ENCODE measurements at regions not wholly inside any gene's neighbourhood (a gene's known extent, or its start where the extent isn't known, plus 50 kb on each side); places are given as distances from the start of the nearest gene placed in this dataset.

- no peak overlapping the region for H2AFZ ChIP-seq (ENCODE audit: low read length, unreplicated experiment)
- no peaks in the 10 kb centered on the region for H3K36me3 ChIP-seq (ENCODE audit: insufficient read depth, low read length)
- H3K27me3 ChIP-seq (ENCODE audit: insufficient read depth, low read length): peaks cover 46% of the 10 kb centered on the region
- H3K4me3 ChIP-seq (ENCODE audit: low read depth, low read length): no peak overlapping the region
- H3K79me2 ChIP-seq (ENCODE audit: control insufficient read depth, insufficient read depth, low read length, unreplicated experiment): no peaks in the 10 kb centered on the region
- no peak overlapping the region for H3K27ac ChIP-seq (ENCODE audit: low read depth, low read length)
- no peaks in the 10 kb centered on the region for H3K4me1 ChIP-seq (ENCODE audit: control insufficient read depth, insufficient read depth, low read length, unreplicated experiment)
These were observed 69.1 kb upstream of the BRD7 start for GRCh38 chr16:50437769-50438437.

- Histone ChIP-seq H3K79me2 (ENCODE audit: control insufficient read depth, insufficient read depth, low read length, unreplicated experiment) (no peaks in the 10 kb centered on the region), H3K4me3 (ENCODE audit: low read depth, low read length) (no peak overlapping the region), H3K27me3 (ENCODE audit: insufficient read depth, low read length) (peaks cover 58% of the 10 kb centered on the region), H3K27ac (ENCODE audit: low read depth, low read length) (no peak overlapping the region), H3K36me3 (ENCODE audit: insufficient read depth, low read length) (no peaks in the 10 kb centered on the region), H3K4me1 (ENCODE audit: control insufficient read depth, insufficient read depth, low read length, unreplicated experiment) (no peaks in the 10 kb centered on the region), H2AFZ (ENCODE audit: low read length, unreplicated experiment) (no peak overlapping the region)
These were observed 67.5 kb upstream of the BRD7 start for GRCh38 chr16:50436271-50436670.

GRCh38 chr16:50434872-50435478, 66.2 kb upstream of the BRD7 start:
- Histone ChIP-seq H3K79me2 (ENCODE audit: control insufficient read depth, insufficient read depth, low read length, unreplicated experiment) (no peaks in the 10 kb centered on the region), H3K4me1 (ENCODE audit: control insufficient read depth, insufficient read depth, low read length, unreplicated experiment) (no peaks in the 10 kb centered on the region), H2AFZ (ENCODE audit: low read length, unreplicated experiment) (no peak overlapping the region), H3K27me3 (ENCODE audit: insufficient read depth, low read length) (peaks cover 70% of the 10 kb centered on the region), H3K4me3 (ENCODE audit: low read depth, low read length) (no peak overlapping the region), H3K36me3 (ENCODE audit: insufficient read depth, low read length) (no peaks in the 10 kb centered on the region), H3K27ac (ENCODE audit: low read depth, low read length) (no peak overlapping the region)

GRCh38 chr16:50430076-50430475, 61.3 kb upstream of the BRD7 start:
- Histone ChIP-seq H3K27ac (ENCODE audit: low read depth, low read length) (no peak overlapping the region), H3K4me3 (ENCODE audit: low read depth, low read length) (no peak overlapping the region), H2AFZ (ENCODE audit: low read length, unreplicated experiment) (no peak overlapping the region), H3K79me2 (ENCODE audit: control insufficient read depth, insufficient read depth, low read length, unreplicated experiment) (no peaks in the 10 kb centered on the region), H3K4me1 (ENCODE audit: control insufficient read depth, insufficient read depth, low read length, unreplicated experiment) (no peaks in the 10 kb centered on the region), H3K27me3 (ENCODE audit: insufficient read depth, low read length) (peaks cover 69% of the 10 kb centered on the region), H3K36me3 (ENCODE audit: insufficient read depth, low read length) (no peaks in the 10 kb centered on the region)

GRCh38 chr16:50428742-50429141, 60.0 kb upstream of the BRD7 start:
- H3K27me3 ChIP-seq (ENCODE audit: insufficient read depth, low read length): peaks cover 69% of the 10 kb centered on the region
- no peaks in the 10 kb centered on the region for H3K79me2 ChIP-seq (ENCODE audit: control insufficient read depth, insufficient read depth, low read length, unreplicated experiment)
- no peaks in the 10 kb centered on the region for H3K4me1 ChIP-seq (ENCODE audit: control insufficient read depth, insufficient read depth, low read length, unreplicated experiment)
- H3K36me3 ChIP-seq (ENCODE audit: insufficient read depth, low read length): no peaks in the 10 kb centered on the region
- H2AFZ ChIP-seq (ENCODE audit: low read length, unreplicated experiment): no peak overlapping the region
- no peak overlapping the region for H3K4me3 ChIP-seq (ENCODE audit: low read depth, low read length)
- H3K27ac ChIP-seq (ENCODE audit: low read depth, low read length): no peak overlapping the region

- Histone ChIP-seq H3K79me2 (ENCODE audit: control insufficient read depth, insufficient read depth, low read length, unreplicated experiment) (no peaks in the 10 kb centered on the region), H2AFZ (ENCODE audit: low read length, unreplicated experiment) (no peak overlapping the region), H3K4me3 (ENCODE audit: low read depth, low read length) (no peak overlapping the region), H3K4me1 (ENCODE audit: control insufficient read depth, insufficient read depth, low read length, unreplicated experiment) (no peaks in the 10 kb centered on the region), H3K27me3 (ENCODE audit: insufficient read depth, low read length) (peaks cover 69% of the 10 kb centered on the region), H3K27ac (ENCODE audit: low read depth, low read length) (no peak overlapping the region), H3K36me3 (ENCODE audit: insufficient read depth, low read length) (no peaks in the 10 kb centered on the region)
These were observed 59.3 kb upstream of the BRD7 start for GRCh38 chr16:50428116-50428515.

- Histone ChIP-seq H3K79me2 (ENCODE audit: control insufficient read depth, insufficient read depth, low read length, unreplicated experiment) (no peaks in the 10 kb centered on the region), H3K27ac (ENCODE audit: low read depth, low read length) (no peak overlapping the region), H3K27me3 (ENCODE audit: insufficient read depth, low read length) (peaks cover 70% of the 10 kb centered on the region), H2AFZ (ENCODE audit: low read length, unreplicated experiment) (no peak overlapping the region), H3K36me3 (ENCODE audit: insufficient read depth, low read length) (no peaks in the 10 kb centered on the region), H3K4me3 (ENCODE audit: low read depth, low read length) (no peak overlapping the region), H3K4me1 (ENCODE audit: control insufficient read depth, insufficient read depth, low read length, unreplicated experiment) (no peaks in the 10 kb centered on the region)
These were observed 58.3 kb upstream of the BRD7 start for GRCh38 chr16:50427107-50427506.

- no peaks in the 10 kb centered on the region for H3K4me1 ChIP-seq (ENCODE audit: control insufficient read depth, insufficient read depth, low read length, unreplicated experiment)
- no peak overlapping the region for H3K27ac ChIP-seq (ENCODE audit: low read depth, low read length)
- no peak overlapping the region for H3K4me3 ChIP-seq (ENCODE audit: low read depth, low read length)
- H3K27me3 ChIP-seq (ENCODE audit: insufficient read depth, low read length): peaks cover 74% of the 10 kb centered on the region
- no peaks in the 10 kb centered on the region for H3K36me3 ChIP-seq (ENCODE audit: insufficient read depth, low read length)
- no peaks in the 10 kb centered on the region for H3K79me2 ChIP-seq (ENCODE audit: control insufficient read depth, insufficient read depth, low read length, unreplicated experiment)
- no peak overlapping the region for H2AFZ ChIP-seq (ENCODE audit: low read length, unreplicated experiment)
These were observed 56.9 kb upstream of the BRD7 start for GRCh38 chr16:50425648-50426047.

GRCh38 chr16:50425044-50425443, 56.3 kb upstream of the BRD7 start:
- H3K27ac ChIP-seq (ENCODE audit: low read depth, low read length): no peak overlapping the region

GRCh38 chr16:50422926-50423325, 54.1 kb upstream of the BRD7 start:
- Histone ChIP-seq H3K36me3 (ENCODE audit: insufficient read depth, low read length) (no peaks in the 10 kb centered on the region), H3K27ac (ENCODE audit: low read depth, low read length) (no peak overlapping the region), H3K27me3 (ENCODE audit: insufficient read depth, low read length) (peaks cover 62% of the 10 kb centered on the region), H3K4me3 (ENCODE audit: low read depth, low read length) (no peak overlapping the region), H3K79me2 (ENCODE audit: control insufficient read depth, insufficient read depth, low read length, unreplicated experiment) (no peaks in the 10 kb centered on the region), H2AFZ (ENCODE audit: low read length, unreplicated experiment) (no peak overlapping the region), H3K4me1 (ENCODE audit: control insufficient read depth, insufficient read depth, low read length, unreplicated experiment) (no peaks in the 10 kb centered on the region)

More at GRCh38 chr16:50425044-50425443, 56.3 kb upstream of the BRD7 start:
- no peak overlapping the region for H3K4me3 ChIP-seq (ENCODE audit: low read depth, low read length)
- peaks cover 70% of the 10 kb centered on the region for H3K27me3 ChIP-seq (ENCODE audit: insufficient read depth, low read length)
- no peak overlapping the region for H2AFZ ChIP-seq (ENCODE audit: low read length, unreplicated experiment)
- no peaks in the 10 kb centered on the region for H3K36me3 ChIP-seq (ENCODE audit: insufficient read depth, low read length)
- H3K4me1 ChIP-seq (ENCODE audit: control insufficient read depth, insufficient read depth, low read length, unreplicated experiment): no peaks in the 10 kb centered on the region
- H3K79me2 ChIP-seq (ENCODE audit: control insufficient read depth, insufficient read depth, low read length, unreplicated experiment): no peaks in the 10 kb centered on the region

- Histone ChIP-seq H3K36me3 (ENCODE audit: insufficient read depth, low read length) (no peaks in the 10 kb centered on the region), H3K27me3 (ENCODE audit: insufficient read depth, low read length) (peaks cover 40% of the 10 kb centered on the region), H3K79me2 (ENCODE audit: control insufficient read depth, insufficient read depth, low read length, unreplicated experiment) (no peaks in the 10 kb centered on the region), H3K4me3 (ENCODE audit: low read depth, low read length) (no peak overlapping the region), H3K4me1 (ENCODE audit: control insufficient read depth, insufficient read depth, low read length, unreplicated experiment) (no peaks in the 10 kb centered on the region), H2AFZ (ENCODE audit: low read length, unreplicated experiment) (no peak overlapping the region), H3K27ac (ENCODE audit: low read depth, low read length) (no peak overlapping the region)
These were observed 50.3 kb upstream of the BRD7 start for GRCh38 chr16:50419116-50419515.

Measured in ACC112 (cell line).